ENCODE measurements at regions not wholly inside any gene's neighbourhood (a gene's known extent, or its start where the extent isn't known, plus 50 kb on each side); places are given as distances from the start of the nearest gene placed in this dataset.

GRCh38 chr13:83975655-83976165, 93.4 kb upstream of the SLITRK1 start:
- DNase-seq (ENCODE audit: low spot score), result no peak
- Mint-ChIP-seq H3K36me3 (ENCODE audit: low read depth) (no peaks in the 10 kb centered on the region), H3K4me3 (no peak overlapping the region), H3K27ac (no peak overlapping the region), H3K27me3 (ENCODE audit: low read depth) (no peaks in the 10 kb centered on the region), H3K4me1 (ENCODE audit: low read depth) (no peaks in the 10 kb centered on the region), H3K9me3 (no peaks in the 10 kb centered on the region)

GRCh38 chr13:83958531-83958930, 76.3 kb upstream of the SLITRK1 start:
- no peaks in the 10 kb centered on the region for H3K36me3 Mint-ChIP-seq (ENCODE audit: low read depth)
- DNase-seq (ENCODE audit: low spot score), result no peak
- no peaks in the 10 kb centered on the region for H3K27me3 Mint-ChIP-seq (ENCODE audit: low read depth)
- no peak overlapping the region for H3K4me3 Mint-ChIP-seq
- peaks cover 5% of the 10 kb centered on the region for H3K9me3 Mint-ChIP-seq
- no peak overlapping the region for H3K27ac Mint-ChIP-seq
- H3K4me1 Mint-ChIP-seq (ENCODE audit: low read depth), result no peaks in the 10 kb centered on the region

- no peak overlapping the region for H3K27ac Mint-ChIP-seq
- H3K36me3 Mint-ChIP-seq (ENCODE audit: low read depth), result no peaks in the 10 kb centered on the region
- H3K4me3 Mint-ChIP-seq, result no peak overlapping the region
- H3K27me3 Mint-ChIP-seq (ENCODE audit: low read depth), result no peaks in the 10 kb centered on the region
- H3K9me3 Mint-ChIP-seq, result peaks cover 9% of the 10 kb centered on the region
- DNase-seq (ENCODE audit: low spot score), result no peak
- H3K4me1 Mint-ChIP-seq (ENCODE audit: low read depth), result no peaks in the 10 kb centered on the region
Observed at GRCh38 chr13:83955011-83955410, 72.7 kb upstream of the SLITRK1 start.

GRCh38 chr13:83953916-83954315, 71.6 kb upstream of the SLITRK1 start:
- Mint-ChIP-seq H3K9me3 (peaks cover 9% of the 10 kb centered on the region), H3K27me3 (ENCODE audit: low read depth) (no peaks in the 10 kb centered on the region), H3K4me1 (ENCODE audit: low read depth) (no peaks in the 10 kb centered on the region), H3K27ac (no peak overlapping the region), H3K36me3 (ENCODE audit: low read depth) (no peaks in the 10 kb centered on the region), H3K4me3 (no peak overlapping the region)
- DNase-seq (ENCODE audit: low spot score), result no peak

- Mint-ChIP-seq H3K27me3 (ENCODE audit: low read depth) (no peaks in the 10 kb centered on the region), H3K36me3 (ENCODE audit: low read depth) (no peaks in the 10 kb centered on the region), H3K4me3 (no peak overlapping the region), H3K9me3 (peaks cover 4% of the 10 kb centered on the region), H3K4me1 (ENCODE audit: low read depth) (no peaks in the 10 kb centered on the region), H3K27ac (no peak overlapping the region)
- DNase-seq (ENCODE audit: low spot score), result no peak
Observed at GRCh38 chr13:83950293-83950692, 68.0 kb upstream of the SLITRK1 start.

- DNase-seq (ENCODE audit: low spot score), result no peak
- H3K27me3 Mint-ChIP-seq (ENCODE audit: low read depth), result no peaks in the 10 kb centered on the region
- H3K4me1 Mint-ChIP-seq (ENCODE audit: low read depth), result no peaks in the 10 kb centered on the region
- H3K36me3 Mint-ChIP-seq (ENCODE audit: low read depth), result no peaks in the 10 kb centered on the region
- no peak overlapping the region for H3K4me3 Mint-ChIP-seq
- H3K27ac Mint-ChIP-seq, result no peak overlapping the region
- H3K9me3 Mint-ChIP-seq, result no peaks in the 10 kb centered on the region
Observed at GRCh38 chr13:83943530-83944279, 61.4 kb upstream of the SLITRK1 start.

- Mint-ChIP-seq H3K4me3 (no peak overlapping the region), H3K4me1 (ENCODE audit: low read depth) (no peaks in the 10 kb centered on the region), H3K27me3 (ENCODE audit: low read depth) (no peaks in the 10 kb centered on the region), H3K9me3 (no peaks in the 10 kb centered on the region), H3K36me3 (ENCODE audit: low read depth) (no peaks in the 10 kb centered on the region), H3K27ac (no peak overlapping the region)
- DNase-seq (ENCODE audit: low spot score), result no peak
Observed at GRCh38 chr13:83941701-83942335, 59.5 kb upstream of the SLITRK1 start.

GRCh38 chr13:83940742-83941141, 58.5 kb upstream of the SLITRK1 start:
- no peaks in the 10 kb centered on the region for H3K27me3 Mint-ChIP-seq (ENCODE audit: low read depth)
- H3K27ac Mint-ChIP-seq, result no peak overlapping the region
- no peak overlapping the region for H3K4me3 Mint-ChIP-seq
- no peaks in the 10 kb centered on the region for H3K36me3 Mint-ChIP-seq (ENCODE audit: low read depth)
- no peaks in the 10 kb centered on the region for H3K4me1 Mint-ChIP-seq (ENCODE audit: low read depth)
- no peaks in the 10 kb centered on the region for H3K9me3 Mint-ChIP-seq
- DNase-seq (ENCODE audit: low spot score), result no peak

GRCh38 chr13:83937579-83937978, 55.3 kb upstream of the SLITRK1 start:
- Mint-ChIP-seq H3K36me3 (ENCODE audit: low read depth) (no peaks in the 10 kb centered on the region), H3K9me3 (peaks cover 9% of the 10 kb centered on the region), H3K4me3 (no peak overlapping the region), H3K27ac (no peak overlapping the region), H3K27me3 (ENCODE audit: low read depth) (no peaks in the 10 kb centered on the region), H3K4me1 (ENCODE audit: low read depth) (no peaks in the 10 kb centered on the region)
- DNase-seq (ENCODE audit: low spot score), result no peak

GRCh38 chr13:83935566-83935965, 53.3 kb upstream of the SLITRK1 start:
- no peak overlapping the region for H3K4me3 Mint-ChIP-seq

More at GRCh38 chr13:83935566-83935965, 53.3 kb upstream of the SLITRK1 start:
- Mint-ChIP-seq H3K9me3 (peaks cover 9% of the 10 kb centered on the region), H3K4me1 (ENCODE audit: low read depth) (no peaks in the 10 kb centered on the region), H3K36me3 (ENCODE audit: low read depth) (no peaks in the 10 kb centered on the region), H3K27ac (no peak overlapping the region), H3K27me3 (ENCODE audit: low read depth) (no peaks in the 10 kb centered on the region)
- no peak for DNase-seq (ENCODE audit: low spot score)
